ENCODE measurements at regions not wholly inside any gene's neighbourhood (a gene's known extent, or its start where the extent isn't known, plus 50 kb on each side); places are given as distances from the start of the nearest gene placed in this dataset.

- no peak for DNase-seq (ENCODE audit: low read depth in 2 of 2)
Observed at GRCh38 chr5:63726496-63726895, 235.7 kb downstream of the HTR1A start.

GRCh38 chr5:63719147-63719546 is 243.1 kb downstream of the HTR1A start:
- no peak for DNase-seq (ENCODE audit: low read depth in 2 of 2)

- no peak for DNase-seq (ENCODE audit: low read depth in 2 of 2)
Observed at GRCh38 chr5:63700241-63700640, 262.0 kb downstream of the HTR1A start.

GRCh38 chr5:63697811-63698210 is 264.4 kb downstream of the HTR1A start:
- DNase-seq (ENCODE audit: low read depth in 2 of 2) = no peak

GRCh38 chr5:63690546-63690945 is 271.7 kb downstream of the HTR1A start:
- DNase-seq (ENCODE audit: low read depth in 2 of 2) = no peak

- no peak for DNase-seq (ENCODE audit: low read depth in 2 of 2)
Observed at GRCh38 chr5:63687854-63688516, 274.3 kb downstream of the HTR1A start.

- no peak for DNase-seq (ENCODE audit: low read depth in 2 of 2)
Observed at GRCh38 chr5:63686938-63687337, 275.3 kb downstream of the HTR1A start.

GRCh38 chr5:63686181-63686580 is 276.1 kb downstream of the HTR1A start:
- DNase-seq (ENCODE audit: low read depth in 2 of 2) = no peak

- no peak for DNase-seq (ENCODE audit: low read depth in 2 of 2)
Observed at GRCh38 chr5:63685454-63685853, 276.8 kb downstream of the HTR1A start.

- no peak for DNase-seq (ENCODE audit: low read depth in 2 of 2)
Observed at GRCh38 chr5:63674881-63675280, 287.4 kb downstream of the HTR1A start.

- no peak for DNase-seq (ENCODE audit: low read depth in 2 of 2)
Observed at GRCh38 chr5:63655043-63655442, 307.2 kb downstream of the HTR1A start.

- DNase-seq (ENCODE audit: low read depth in 2 of 2) = no peak
Observed at GRCh38 chr5:63650581-63650980, 311.7 kb downstream of the HTR1A start.

- DNase-seq (ENCODE audit: low read depth in 2 of 2) = no peak
Observed at GRCh38 chr5:63648376-63648775, 313.9 kb downstream of the HTR1A start.

GRCh38 chr5:63629951-63630630 is 332.2 kb downstream of the HTR1A start:
- no peak for DNase-seq (ENCODE audit: low read depth in 2 of 2)

- DNase-seq (ENCODE audit: low read depth in 2 of 2) = no peak
Observed at GRCh38 chr5:63613442-63613841, 348.8 kb downstream of the HTR1A start.

GRCh38 chr5:63603996-63604395 is 358.2 kb downstream of the HTR1A start:
- DNase-seq (ENCODE audit: low read depth in 2 of 2) = no peak

- DNase-seq (ENCODE audit: low read depth in 2 of 2) = no peak
Observed at GRCh38 chr5:63602971-63603370, 359.3 kb downstream of the HTR1A start.

- DNase-seq (ENCODE audit: low read depth in 2 of 2) = no peak
Observed at GRCh38 chr5:63596254-63596653, 366.0 kb downstream of the HTR1A start.

GRCh38 chr5:63573380-63573779 is 388.9 kb downstream of the HTR1A start:
- no peak for DNase-seq (ENCODE audit: low read depth in 2 of 2)

- DNase-seq (ENCODE audit: low read depth in 2 of 2) = no peak
Observed at GRCh38 chr5:63572740-63573139, 389.5 kb downstream of the HTR1A start.

- DNase-seq (ENCODE audit: low read depth in 2 of 2) = no peak
Observed at GRCh38 chr5:63570752-63571151, 391.5 kb downstream of the HTR1A start.

GRCh38 chr5:63564789-63565188 is 397.5 kb downstream of the HTR1A start:
- DNase-seq (ENCODE audit: low read depth in 2 of 2) = no peak

GRCh38 chr5:63563008-63563917 is 399.0 kb downstream of the HTR1A start:
- DNase-seq (ENCODE audit: low read depth in 2 of 2) = no peak

Data from stimulated activated CD8-positive, alpha-beta memory T cell treated with anti-CD3 and anti-CD28 coated beads, Interleukin-15, amount 100 ng/mL, for 48 hours (primary cell).